ENCODE measurements at regions not wholly inside any gene's neighbourhood (a gene's known extent, or its start where the extent isn't known, plus 50 kb on each side); places are given as distances from the start of the nearest gene placed in this dataset.

- DNase-seq = peak; percentile 69
- H3K27me3 ChIP-seq (replicated peaks; ENCODE audit: insufficient read depth) = no peaks in the 10 kb centered on the region
- no peaks in the 10 kb centered on the region for H4K20me1 ChIP-seq (ENCODE audit: insufficient read depth)
- peak overlapping the region; percentile 46 for H3K9ac ChIP-seq
- peaks cover 37% of the 10 kb centered on the region for H3F3A ChIP-seq (ENCODE audit: insufficient read depth)
- no peaks in the 10 kb centered on the region for H3K36me3 ChIP-seq (ENCODE audit: low read depth)
- WGBS, 2 experiments (ENCODE audit: low coverage in 1 of 2, low lambda C conversion rate in 2 of 2, missing lambda C conversion rate in 2 of 2) = 46 to 49% methylated on average over 15 of the region's 15 CpGs
- no peak overlapping the region for H2AFZ ChIP-seq
- peak overlapping the region; percentile 54 for H3K4me2 ChIP-seq (ENCODE audit: unreplicated experiment)
- peak overlapping the region; percentile 23; the same call in 1 of the 2 replicates for H3K4me3 ChIP-seq
- H3K4me1 ChIP-seq (ENCODE audit: insufficient read depth) = peaks cover 36% of the 10 kb centered on the region
- H3K79me2 ChIP-seq (ENCODE audit: insufficient read depth) = no peaks in the 10 kb centered on the region
- in situ Hi-C loops (cut with MboI) = no loop called here
- no peak for TF ChIP-seq EZH2 (IDR thresholded peaks at IDR 0.05; ENCODE audit: insufficient read depth, poor library complexity, severe bottlenecking)
- no peak for TF ChIP-seq EZH2phosphoT487 (IDR thresholded peaks at IDR 0.05; ENCODE audit: insufficient read depth, low read depth)
- H3K9me3 ChIP-seq (ENCODE audit: low read depth) = no peaks in the 10 kb centered on the region
- peak overlapping the region; percentile 78 for H3K27ac ChIP-seq
- no peaks in the 10 kb centered on the region for H3K9me2 ChIP-seq (ENCODE audit: insufficient read depth)
Observed at GRCh38 chr1:229758101-229759036, 132.3 kb downstream of the URB2 start.

- H4K20me1 ChIP-seq (ENCODE audit: insufficient read depth) = no peaks in the 10 kb centered on the region
- H3K79me2 ChIP-seq (ENCODE audit: insufficient read depth) = no peaks in the 10 kb centered on the region
- H3K4me2 ChIP-seq (ENCODE audit: unreplicated experiment) = peak overlapping the region; percentile 54
- peak; percentile 84 for DNase-seq
- no peaks in the 10 kb centered on the region for H3K9me3 ChIP-seq (ENCODE audit: low read depth)
- H2AFZ ChIP-seq = no peak overlapping the region
- in situ Hi-C loops (cut with MboI) = no loop called here
- peaks cover 37% of the 10 kb centered on the region for H3F3A ChIP-seq (ENCODE audit: insufficient read depth)
- TF ChIP-seq EZH2phosphoT487 (IDR thresholded peaks at IDR 0.05; ENCODE audit: insufficient read depth, low read depth) (no peak), EZH2 (IDR thresholded peaks at IDR 0.05; ENCODE audit: insufficient read depth, poor library complexity, severe bottlenecking) (no peak)
- no peaks in the 10 kb centered on the region for H3K36me3 ChIP-seq (ENCODE audit: low read depth)
- peak overlapping the region; percentile 23; the same call in 1 of the 2 replicates for H3K4me3 ChIP-seq
- WGBS, 2 experiments (ENCODE audit: low coverage in 1 of 2, low lambda C conversion rate in 2 of 2, missing lambda C conversion rate in 2 of 2) = 17 to 18% methylated on average over 5 of the region's 5 CpGs
- peak overlapping the region; percentile 46 for H3K9ac ChIP-seq
- H3K4me1 ChIP-seq (ENCODE audit: insufficient read depth) = peaks cover 36% of the 10 kb centered on the region
- H3K27me3 ChIP-seq (replicated peaks; ENCODE audit: insufficient read depth) = 0 out of 2 replicates have a peak, but pooled peaks cover 6% of the 10 kb centered on the region
- peak overlapping the region; percentile 78 for H3K27ac ChIP-seq
- H3K9me2 ChIP-seq (ENCODE audit: insufficient read depth) = no peaks in the 10 kb centered on the region
Observed at GRCh38 chr1:229759037-229759435, 133.0 kb downstream of the URB2 start.

GRCh38 chr1:229759586-229759985 is 133.5 kb downstream of the URB2 start:
- H3K27me3 ChIP-seq (replicated peaks; ENCODE audit: insufficient read depth) = 0 out of 2 replicates have a peak, but pooled peaks cover 6% of the 10 kb centered on the region
- H3K9ac ChIP-seq = no peak overlapping the region
- H3K9me3 ChIP-seq (ENCODE audit: low read depth) = no peaks in the 10 kb centered on the region
- no peaks in the 10 kb centered on the region for H3K79me2 ChIP-seq (ENCODE audit: insufficient read depth)
- no peaks in the 10 kb centered on the region for H3K9me2 ChIP-seq (ENCODE audit: insufficient read depth)
- WGBS, 2 experiments (ENCODE audit: low coverage in 1 of 2, low lambda C conversion rate in 2 of 2, missing lambda C conversion rate in 2 of 2) = 56 to 65% methylated on average over 2 of the region's 2 CpGs
- H3K36me3 ChIP-seq (ENCODE audit: low read depth) = no peaks in the 10 kb centered on the region
- H3K4me2 ChIP-seq (ENCODE audit: unreplicated experiment) = peak overlapping the region; percentile 31
- no peak overlapping the region for H2AFZ ChIP-seq
- TF ChIP-seq EZH2 (IDR thresholded peaks at IDR 0.05; ENCODE audit: insufficient read depth, poor library complexity, severe bottlenecking) = no peak
- no peak for TF ChIP-seq EZH2phosphoT487 (IDR thresholded peaks at IDR 0.05; ENCODE audit: insufficient read depth, low read depth)
- no peak for DNase-seq
- peaks cover 36% of the 10 kb centered on the region for H3K4me1 ChIP-seq (ENCODE audit: insufficient read depth)
- no peak overlapping the region for H3K4me3 ChIP-seq
- in situ Hi-C loops (cut with MboI) = no loop called here
- H3K27ac ChIP-seq = peak overlapping the region; percentile 78; the same call in 1 of the 2 replicates
- H4K20me1 ChIP-seq (ENCODE audit: insufficient read depth) = no peaks in the 10 kb centered on the region
- H3F3A ChIP-seq (ENCODE audit: insufficient read depth) = peaks cover 37% of the 10 kb centered on the region

GRCh38 chr1:229760478-229760996 is 134.5 kb downstream of the URB2 start:
- no peaks in the 10 kb centered on the region for H4K20me1 ChIP-seq (ENCODE audit: insufficient read depth)
- no peak overlapping the region for H3K27ac ChIP-seq
- H2AFZ ChIP-seq = no peak overlapping the region
- DNase-seq = no peak
- H3K4me3 ChIP-seq = no peak overlapping the region
- H3K9ac ChIP-seq = no peak overlapping the region
- H3K36me3 ChIP-seq (ENCODE audit: low read depth) = no peaks in the 10 kb centered on the region
- H3K4me2 ChIP-seq (ENCODE audit: unreplicated experiment) = no peak overlapping the region
- H3K9me2 ChIP-seq (ENCODE audit: insufficient read depth) = no peaks in the 10 kb centered on the region
- H3F3A ChIP-seq (ENCODE audit: insufficient read depth) = peaks cover 37% of the 10 kb centered on the region
- peaks cover 15% of the 10 kb centered on the region; the same call in 1 of the 2 replicates for H3K27me3 ChIP-seq (replicated peaks; ENCODE audit: insufficient read depth)
- peaks cover 36% of the 10 kb centered on the region for H3K4me1 ChIP-seq (ENCODE audit: insufficient read depth)
- 71 to 72% methylated on average over 7 of the region's 7 CpGs for whole genome bisulfite sequencing, 2 experiments (ENCODE audit: low coverage in 1 of 2, low lambda C conversion rate in 2 of 2, missing lambda C conversion rate in 2 of 2)
- TF ChIP-seq EZH2phosphoT487 (IDR thresholded peaks at IDR 0.05; ENCODE audit: insufficient read depth, low read depth) = no peak
- TF ChIP-seq EZH2 (IDR thresholded peaks at IDR 0.05; ENCODE audit: insufficient read depth, poor library complexity, severe bottlenecking) = no peak
- no peaks in the 10 kb centered on the region for H3K9me3 ChIP-seq (ENCODE audit: low read depth)
- no peaks in the 10 kb centered on the region for H3K79me2 ChIP-seq (ENCODE audit: insufficient read depth)
- in situ Hi-C loops (cut with MboI) = no loop called here

Measured in GM23248 (cell line).